GM18867 (cell line): ENCODE measurements at regions not wholly inside any gene's neighbourhood (a gene's known extent, or its start where the extent isn't known, plus 50 kb on each side); places are given as distances from the start of the nearest gene placed in this dataset.
A peak's percentile ranks its signal among the peaks of the same experiment; 100 is the strongest.
"Not testable (repeated sequence)": the region's sequence is repeated elsewhere in the genome, so short reads cannot be mapped to it uniquely, and the experiment has no call there.

ENCODE experiments used
- ATAC-seq: cut with Tn5 transposase; IDR thresholded peaks from one replicate; pipeline ENCODE4 v1.9.1; 2021; ENCODE audit warnings: mild to moderate bottlenecking, moderate library complexity; ENCODE audit not compliant: unreplicated experiment

- ATAC-seq: no peak
These were observed 290.8 kb upstream of the MDGA2 start for GRCh38 chr14:47966076-47966810.

DNA sequence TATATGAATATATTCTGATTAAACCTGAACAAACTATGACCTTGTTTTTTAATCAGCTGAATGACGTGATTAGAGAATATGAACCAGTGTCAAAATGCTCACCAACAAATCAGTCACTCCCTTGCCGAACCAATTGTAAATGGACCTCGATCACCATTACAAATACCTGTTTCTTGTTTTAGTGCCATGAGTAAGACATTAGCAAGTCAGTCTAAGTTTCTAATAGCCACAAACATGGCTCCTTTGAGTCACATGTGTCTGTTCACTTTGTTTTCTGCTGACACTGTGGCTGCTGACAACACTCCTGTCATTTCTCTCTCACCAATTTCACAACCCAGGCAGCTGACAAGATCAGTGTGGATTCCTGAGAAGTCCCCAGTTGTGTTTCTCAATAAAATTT lies 286.2 kb upstream of the MDGA2 start:
- no peak for ATAC-seq

- ATAC-seq: no peak
These were observed 284.3 kb upstream of the MDGA2 start for GRCh38 chr14:47959740-47960139.

- no peak for ATAC-seq
These were observed 273.6 kb upstream of the MDGA2 start for GRCh38 chr14:47949006-47949405.

GRCh38 chr14:47935332-47935731 lies 259.9 kb upstream of the MDGA2 start:
- peak; percentile 53 for ATAC-seq

- ATAC-seq: peak; percentile 98
These were observed 253.9 kb upstream of the MDGA2 start for GRCh38 chr14:47929334-47929733.

- ATAC-seq: no peak
These were observed 245.7 kb upstream of the MDGA2 start for GRCh38 chr14:47921133-47921532.

- no peak for ATAC-seq
These were observed 244.6 kb upstream of the MDGA2 start for GRCh38 chr14:47919997-47920396.

DNA sequence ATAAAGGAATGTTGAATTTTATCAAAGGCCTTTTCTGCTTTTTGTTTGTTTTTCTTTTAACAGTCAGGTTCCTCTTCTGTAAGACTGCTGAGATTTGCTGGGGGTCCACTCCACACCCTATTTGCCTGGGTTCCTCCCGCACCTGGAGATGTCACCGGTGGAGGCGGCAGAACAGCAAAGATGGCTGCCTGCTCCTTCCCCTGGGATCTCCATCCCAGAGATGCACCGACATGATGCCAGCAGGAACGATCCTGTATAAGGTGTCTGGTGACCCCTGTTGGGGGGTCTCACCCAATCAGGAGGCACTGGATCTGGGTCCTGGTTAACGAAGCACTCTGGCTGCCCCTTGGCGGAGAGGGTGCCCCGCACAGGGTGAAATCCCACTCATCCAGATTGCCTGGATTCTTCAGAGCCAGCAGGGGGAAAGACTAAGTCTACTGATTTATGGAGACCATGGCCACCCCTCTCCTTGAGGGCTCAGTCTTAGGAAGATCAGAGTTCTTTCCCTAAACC lies 244.0 kb upstream of the MDGA2 start:
- ATAC-seq: no peak

GRCh38 chr14:47917344-47917954 lies 242.0 kb upstream of the MDGA2 start:
- no peak for ATAC-seq

GRCh38 chr14:47901141-47901540 lies 225.7 kb upstream of the MDGA2 start:
- not testable (repeated sequence) for ATAC-seq

- no peak for ATAC-seq
These were observed 224.3 kb upstream of the MDGA2 start for GRCh38 chr14:47899685-47900084.

GRCh38 chr14:47874350-47874749 lies 198.9 kb upstream of the MDGA2 start:
- no peak for ATAC-seq

DNA sequence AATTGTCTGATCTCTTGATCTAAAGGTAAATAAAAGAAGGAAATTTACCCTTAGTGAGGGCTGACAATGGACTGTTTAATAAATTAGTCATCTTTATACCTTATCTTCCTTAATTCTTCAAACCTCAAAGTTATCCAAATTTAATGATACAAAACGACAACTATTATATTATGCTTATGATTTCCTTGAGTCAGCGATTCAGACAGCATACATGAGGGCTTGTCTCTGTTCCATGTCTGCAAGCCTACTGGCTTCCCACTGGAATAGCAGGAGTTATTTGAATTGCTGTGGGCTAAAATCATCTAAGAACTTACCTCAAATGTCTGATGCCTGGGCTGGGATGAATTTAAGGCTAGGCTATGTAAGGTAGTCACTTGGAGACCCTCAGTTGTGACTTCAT lies 197.2 kb upstream of the MDGA2 start:
- ATAC-seq: no peak

- no peak for ATAC-seq
These were observed 188.0 kb upstream of the MDGA2 start for GRCh38 chr14:47863441-47863840.

GRCh38 chr14:47857646-47858045 lies 182.2 kb upstream of the MDGA2 start:
- peak; percentile 81 for ATAC-seq

DNA sequence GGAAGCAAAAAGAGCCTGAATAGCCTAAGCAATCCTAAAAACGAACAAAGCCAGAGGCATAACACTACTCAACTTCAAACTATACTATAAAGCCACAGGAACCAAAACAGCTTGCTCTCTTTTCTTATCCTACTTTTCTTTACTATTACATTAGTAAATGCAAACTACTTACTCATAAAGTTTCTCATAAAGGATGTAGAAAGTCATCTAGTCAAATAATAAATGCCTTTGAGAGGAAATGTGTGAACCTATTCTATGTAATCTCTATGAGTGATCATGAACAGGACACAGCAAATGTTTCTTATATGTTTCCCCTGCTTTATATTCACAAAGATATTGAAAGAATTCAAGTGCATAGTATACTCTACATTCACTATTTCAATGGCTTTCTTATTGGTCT lies 176.9 kb upstream of the MDGA2 start:
- ATAC-seq: no peak

- no peak for ATAC-seq
These were observed 170.6 kb upstream of the MDGA2 start for GRCh38 chr14:47846008-47846407.

DNA sequence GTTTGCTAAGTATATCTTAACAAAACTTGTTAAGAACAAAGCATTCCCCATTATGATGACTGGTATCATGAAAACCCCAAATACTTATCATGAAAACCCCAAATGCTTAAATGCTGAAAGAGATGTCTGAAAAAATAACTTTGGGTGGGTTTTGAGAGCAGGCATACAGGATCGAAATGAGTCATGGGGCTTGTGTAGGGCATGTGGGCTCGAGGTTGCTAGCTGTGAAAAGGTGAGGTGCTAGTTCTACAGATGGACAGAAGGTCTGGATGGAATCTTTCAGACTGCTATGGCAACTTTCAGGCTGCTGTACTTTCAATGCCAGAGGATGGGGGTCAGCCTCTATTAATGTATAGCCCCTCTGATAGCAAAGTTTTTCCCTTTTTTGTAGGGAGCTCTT lies 167.8 kb upstream of the MDGA2 start:
- no peak for ATAC-seq

DNA sequence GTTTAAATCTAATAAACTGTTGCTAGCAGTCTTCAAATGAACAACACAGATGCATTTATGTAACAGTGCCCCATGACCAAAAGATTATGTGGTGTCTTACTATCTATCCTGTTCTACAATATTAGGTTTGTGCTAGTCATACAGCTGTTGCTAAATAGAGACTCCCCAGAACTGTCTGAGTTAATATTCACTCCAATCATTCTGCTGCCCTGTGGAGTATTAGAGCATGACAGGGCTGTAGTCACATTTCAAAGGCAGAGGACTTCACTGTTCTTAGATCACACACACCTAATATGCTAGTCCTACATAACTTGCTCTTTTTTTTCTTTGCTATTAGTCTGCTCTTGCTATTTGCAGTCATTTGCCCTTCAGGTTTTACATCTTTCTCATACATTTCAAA lies 157.6 kb upstream of the MDGA2 start:
- ATAC-seq: no peak

DNA sequence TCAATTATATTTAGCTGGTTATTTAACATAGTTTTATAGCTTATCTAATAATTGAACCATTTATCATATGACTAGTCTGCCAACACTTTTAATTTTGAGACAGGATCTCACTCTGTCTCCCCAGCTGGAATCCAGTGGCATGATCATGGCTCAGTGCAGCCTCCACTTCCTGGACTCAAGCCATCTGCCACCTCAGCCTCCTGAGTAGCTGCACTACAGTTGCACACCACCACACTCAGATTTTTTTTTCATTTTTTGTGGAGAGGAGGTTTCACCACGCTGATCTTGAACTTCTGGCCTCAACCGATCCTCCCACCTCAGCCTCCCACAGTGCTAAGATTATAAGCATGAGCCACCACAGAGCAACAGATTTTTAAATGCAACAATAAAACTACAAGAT lies 151.4 kb upstream of the MDGA2 start:
- ATAC-seq: no peak

DNA sequence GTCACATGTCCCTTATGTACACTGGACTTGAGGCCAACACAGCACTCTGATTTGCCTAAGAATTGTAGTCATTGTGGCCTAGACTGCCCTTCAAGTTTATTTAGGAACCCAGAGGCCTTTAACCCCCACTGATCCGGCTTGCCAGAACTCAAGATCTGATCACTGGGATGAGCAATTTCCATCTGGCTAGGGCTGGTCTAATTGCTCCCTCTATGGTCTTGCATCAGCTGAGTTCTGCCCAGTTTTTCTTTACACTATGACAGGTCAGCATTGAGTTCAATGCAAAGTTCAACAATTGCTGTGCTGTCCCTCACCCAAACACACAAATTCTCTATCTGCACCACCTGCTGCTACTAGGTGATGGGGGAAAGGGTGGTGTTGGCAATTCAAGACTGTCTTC lies 146.9 kb upstream of the MDGA2 start:
- ATAC-seq: no peak

GRCh38 chr14:47821135-47821534 lies 145.7 kb upstream of the MDGA2 start:
- no peak for ATAC-seq
